ENCODE measurements at regions not wholly inside any gene's neighbourhood (a gene's known extent, or its start where the extent isn't known, plus 50 kb on each side); places are given as distances from the start of the nearest gene placed in this dataset.

DNA sequence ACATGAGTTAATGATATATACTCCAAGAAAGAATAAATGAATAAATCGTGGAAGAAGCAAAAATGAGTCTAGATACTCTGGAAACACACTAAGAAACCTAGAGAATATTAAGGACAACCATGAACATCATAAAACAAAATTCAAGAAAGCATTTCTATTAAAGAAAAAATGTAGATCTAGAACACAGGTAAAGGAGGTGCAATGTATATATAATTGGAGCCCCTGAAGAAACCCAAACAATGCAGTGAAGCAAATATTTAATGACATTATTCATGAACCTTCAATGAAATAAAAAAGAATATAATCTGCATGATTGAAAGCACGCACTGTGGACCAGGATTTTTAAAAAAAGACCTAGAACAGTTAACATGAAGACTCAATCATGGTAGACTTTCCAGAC is 150.1 kb downstream of the ATPSCKMT start:
- TF ChIP-seq, protein P1, sequence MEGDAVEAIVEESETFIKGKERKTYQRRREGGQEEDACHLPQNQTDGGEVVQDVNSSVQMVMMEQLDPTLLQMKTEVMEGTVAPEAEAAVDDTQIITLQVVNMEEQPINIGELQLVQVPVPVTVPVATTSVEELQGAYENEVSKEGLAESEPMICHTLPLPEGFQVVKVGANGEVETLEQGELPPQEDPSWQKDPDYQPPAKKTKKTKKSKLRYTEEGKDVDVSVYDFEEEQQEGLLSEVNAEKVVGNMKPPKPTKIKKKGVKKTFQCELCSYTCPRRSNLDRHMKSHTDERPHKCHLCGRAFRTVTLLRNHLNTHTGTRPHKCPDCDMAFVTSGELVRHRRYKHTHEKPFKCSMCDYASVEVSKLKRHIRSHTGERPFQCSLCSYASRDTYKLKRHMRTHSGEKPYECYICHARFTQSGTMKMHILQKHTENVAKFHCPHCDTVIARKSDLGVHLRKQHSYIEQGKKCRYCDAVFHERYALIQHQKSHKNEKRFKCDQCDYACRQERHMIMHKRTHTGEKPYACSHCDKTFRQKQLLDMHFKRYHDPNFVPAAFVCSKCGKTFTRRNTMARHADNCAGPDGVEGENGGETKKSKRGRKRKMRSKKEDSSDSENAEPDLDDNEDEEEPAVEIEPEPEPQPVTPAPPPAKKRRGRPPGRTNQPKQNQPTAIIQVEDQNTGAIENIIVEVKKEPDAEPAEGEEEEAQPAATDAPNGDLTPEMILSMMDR (IDR thresholded peaks at IDR 0.05; ENCODE audit: control insufficient read depth, insufficient read depth, low read depth, low read length, missing control alignments), result no peak
- no peak overlapping the region for H3K4me3 ChIP-seq (ENCODE audit: control insufficient read depth, low read depth, low read length)

DNA sequence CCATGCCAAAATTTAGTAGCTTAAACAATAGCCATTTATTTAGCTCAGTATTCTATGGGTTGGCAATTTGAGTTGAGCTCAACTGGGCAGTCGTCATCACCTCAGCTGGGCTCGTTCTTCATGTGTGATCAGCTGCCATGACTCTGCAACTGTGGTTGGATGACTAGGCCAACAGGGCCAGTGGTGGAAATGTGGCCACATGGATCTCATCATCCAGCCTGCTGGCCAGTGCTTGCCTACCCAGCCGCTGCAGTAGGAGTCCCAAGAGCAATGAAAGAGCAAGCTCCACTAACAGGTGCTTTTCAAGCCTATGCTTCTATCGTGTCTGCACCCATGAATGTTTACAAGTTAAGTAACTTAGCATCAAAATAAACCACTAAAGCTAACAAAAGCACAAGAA is 158.0 kb downstream of the ATPSCKMT start:
- TF ChIP-seq, protein P1 (IDR thresholded peaks at IDR 0.05; ENCODE audit: control insufficient read depth, insufficient read depth, low read depth, low read length, missing control alignments), result no peak
- H3K4me3 ChIP-seq (ENCODE audit: control insufficient read depth, low read depth, low read length), result no peak overlapping the region
- DNase-seq (ENCODE audit: low read depth), result no peak

More for the DNA sequence above, 150.1 kb downstream of the ATPSCKMT start:
- no peak for DNase-seq (ENCODE audit: low read depth)

DNA sequence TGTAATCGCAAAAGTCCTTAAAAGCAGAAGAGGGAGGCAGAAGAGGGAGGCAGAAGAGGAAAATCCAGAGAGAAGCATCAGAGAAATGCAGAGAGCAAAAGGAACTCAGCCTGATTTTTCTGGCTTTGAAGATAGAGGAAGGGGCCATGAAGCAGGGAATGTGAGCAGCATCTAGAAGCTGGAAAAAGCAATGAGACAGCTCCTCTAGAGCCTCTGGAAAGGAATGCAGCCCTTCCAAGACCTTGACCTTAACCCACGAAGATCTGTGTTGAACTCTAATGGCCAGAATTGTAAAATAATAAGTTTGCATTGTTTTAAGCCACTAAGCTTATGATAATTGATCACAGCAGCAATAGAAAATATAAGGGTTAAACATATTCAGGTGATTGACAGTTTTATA is 159.6 kb downstream of the ATPSCKMT start:
- no peak for DNase-seq (ENCODE audit: low read depth)

DNA sequence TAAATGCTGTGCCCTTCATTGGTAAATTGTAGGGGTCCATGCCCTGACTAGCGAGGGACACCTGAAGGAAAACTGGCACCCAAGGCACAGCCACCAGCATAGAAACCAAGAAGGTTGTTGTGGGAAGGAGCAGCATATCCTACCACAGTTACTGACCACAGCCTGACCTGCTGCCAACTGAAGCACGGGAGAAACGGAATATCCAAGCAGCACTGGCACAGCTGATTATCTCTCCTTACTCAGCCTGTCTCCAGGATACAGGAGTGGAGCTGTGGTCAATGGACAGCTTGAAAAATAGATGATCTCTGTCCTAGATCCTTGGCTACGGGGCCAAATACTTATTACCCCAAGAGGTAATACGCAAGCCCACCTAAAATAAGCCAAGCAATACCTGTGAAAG is 164.5 kb downstream of the ATPSCKMT start:
- TF ChIP-seq, protein P1 (IDR thresholded peaks at IDR 0.05; ENCODE audit: control insufficient read depth, insufficient read depth, low read depth, low read length, missing control alignments), result no peak
- no peak for DNase-seq (ENCODE audit: low read depth)
- no peak overlapping the region for H3K4me3 ChIP-seq (ENCODE audit: control insufficient read depth, low read depth, low read length)

More for the DNA sequence above, 159.6 kb downstream of the ATPSCKMT start:
- H3K4me3 ChIP-seq (ENCODE audit: control insufficient read depth, low read depth, low read length), result no peak overlapping the region
- TF ChIP-seq, protein P1 (IDR thresholded peaks at IDR 0.05; ENCODE audit: control insufficient read depth, insufficient read depth, low read depth, low read length, missing control alignments), result no peak

DNA sequence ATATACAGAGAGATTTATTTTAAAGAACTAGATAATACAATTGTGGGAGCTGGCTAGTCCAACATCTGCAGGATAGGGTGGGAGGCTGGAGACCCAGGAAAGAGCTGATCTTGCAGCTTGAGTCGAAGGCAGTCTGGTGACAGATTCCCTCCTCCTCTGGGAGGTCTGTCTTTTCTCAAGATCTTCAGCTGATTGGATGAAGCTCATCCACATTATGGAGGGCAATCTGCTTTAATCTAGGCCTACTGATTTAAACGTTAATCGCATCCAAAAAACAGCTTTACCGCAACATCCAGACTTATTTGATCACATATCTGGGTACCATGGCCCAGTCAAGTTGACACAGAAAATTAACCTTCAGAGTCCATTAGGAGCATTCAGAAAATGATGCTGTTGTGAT is 168.1 kb downstream of the ATPSCKMT start:
- DNase-seq (ENCODE audit: low read depth), result no peak
- no peak overlapping the region for H3K4me3 ChIP-seq (ENCODE audit: control insufficient read depth, low read depth, low read length)
- TF ChIP-seq, protein P1 (IDR thresholded peaks at IDR 0.05; ENCODE audit: control insufficient read depth, insufficient read depth, low read depth, low read length, missing control alignments), result no peak

DNA sequence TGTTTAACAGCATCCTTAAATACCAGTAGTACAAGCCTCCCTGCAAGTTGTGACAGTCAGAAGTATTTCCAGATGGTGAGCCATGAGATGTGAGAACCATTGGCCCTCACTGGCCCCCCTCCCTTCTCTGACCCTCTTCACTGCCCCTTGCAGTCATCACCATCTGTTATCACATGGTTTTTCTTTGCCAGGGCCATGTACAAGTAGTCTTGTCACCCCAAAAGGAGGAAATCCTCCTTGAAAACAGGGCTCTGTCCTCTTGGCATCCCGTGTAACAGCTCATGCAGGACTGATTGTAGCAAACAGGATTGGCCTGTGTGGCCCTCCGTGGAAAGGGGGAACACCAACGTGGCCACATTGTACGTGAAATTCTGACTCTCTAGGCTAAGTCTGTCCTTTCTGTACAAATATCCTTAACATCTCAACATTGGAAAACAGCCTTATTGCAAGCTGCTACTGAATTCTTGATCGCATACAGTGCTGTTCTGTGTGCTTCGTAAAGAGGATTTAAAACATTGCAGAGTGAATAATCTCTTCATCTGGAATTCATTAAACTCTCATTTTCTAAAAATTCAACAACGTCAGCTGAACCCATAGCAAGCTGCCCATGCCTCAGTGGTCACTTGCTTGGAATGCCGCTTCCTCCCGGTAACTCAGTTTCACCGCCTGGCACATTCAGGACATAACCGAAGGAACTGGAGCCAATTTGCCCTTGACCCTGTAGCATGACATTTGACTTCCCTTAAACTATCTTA is 171.7 kb downstream of the ATPSCKMT start:
- peak; percentile 81 for DNase-seq (ENCODE audit: low read depth)

More for the DNA sequence above, 171.7 kb downstream of the ATPSCKMT start:
- TF ChIP-seq, protein P1 (IDR thresholded peaks at IDR 0.05; ENCODE audit: control insufficient read depth, insufficient read depth, low read depth, low read length, missing control alignments), result no peak
- H3K4me3 ChIP-seq (ENCODE audit: control insufficient read depth, low read depth, low read length), result peak overlapping the region; percentile 7
